ENCODE measurements at regions not wholly inside any gene's neighbourhood (a gene's known extent, or its start where the extent isn't known, plus 50 kb on each side); places are given as distances from the start of the nearest gene placed in this dataset.

- H3K9ac ChIP-seq (ENCODE audit: control insufficient read depth, extremely low read depth, insufficient read depth, low read length): no peak overlapping the region
- dilution Hi-C loops (cut with MboI; ENCODE audit: extremely low pct_ligation_motif_present, low sequenced_read_pairs): no loop called here
- no peak overlapping the region for H3K4me3 ChIP-seq (ENCODE audit: control insufficient read depth in 2 of 3, extremely low read depth in 1 of 3, insufficient read depth in 2 of 3, low read depth in 1 of 3, low read length in 3 of 3)
- no peak for DNase-seq (ENCODE audit: low read depth, low spot score)
- H3K27ac ChIP-seq (ENCODE audit: control insufficient read depth, insufficient read depth, low read length): no peak overlapping the region
- H3K9me3 ChIP-seq (ENCODE audit: control insufficient read depth, low read depth, low read length): no peaks in the 10 kb centered on the region
- no peaks in the 10 kb centered on the region for H3K9me1 ChIP-seq (ENCODE audit: control insufficient read depth, extremely low read depth, insufficient read depth, low read length)
- H3K4me1 ChIP-seq (ENCODE audit: control insufficient read depth, extremely low read depth, insufficient read depth, low read length): no peaks in the 10 kb centered on the region
- H3K27me3 ChIP-seq (ENCODE audit: control insufficient read depth, extremely low read depth, insufficient read depth, low read length): no peaks in the 10 kb centered on the region
- H2AFZ ChIP-seq (ENCODE audit: control insufficient read depth, low read length): no peak overlapping the region
- FAIRE-seq: no peak
- H3K79me2 ChIP-seq (ENCODE audit: control insufficient read depth, insufficient read depth, low read length): no peaks in the 10 kb centered on the region
- TF ChIP-seq CTCF (optimal IDR thresholded peaks at IDR 0.05 in 1 of 3, IDR thresholded peaks at IDR 0.05 in 1 of 3, conservative IDR thresholded peaks at IDR 0.05 in 1 of 3; ENCODE audit: extremely low read depth in 1 of 3, insufficient read depth in 2 of 3, low read length in 3 of 3) (no peak), EZH2 (IDR thresholded peaks at IDR 0.05; ENCODE audit: low read length) (no peak)
- H3K36me3 ChIP-seq (ENCODE audit: control insufficient read depth in 2 of 2, extremely low read depth in 1 of 2, insufficient read depth in 2 of 2, low read length in 2 of 2): no peaks in the 10 kb centered on the region
- no peak overlapping the region for H3K4me2 ChIP-seq (ENCODE audit: control insufficient read depth, extremely low read depth, insufficient read depth, low read depth, low read length)
- H4K20me1 ChIP-seq (ENCODE audit: control insufficient read depth, extremely low read depth, insufficient read depth, low read length): no peaks in the 10 kb centered on the region
These were observed 151.2 kb upstream of the CD180 start for GRCh38 chr5:67347821-67348220.

- Histone ChIP-seq H3K9ac (ENCODE audit: control insufficient read depth, extremely low read depth, insufficient read depth, low read length) (no peak overlapping the region), H3K79me2 (ENCODE audit: control insufficient read depth, insufficient read depth, low read length) (no peaks in the 10 kb centered on the region), H3K4me1 (ENCODE audit: control insufficient read depth, extremely low read depth, insufficient read depth, low read length) (no peaks in the 10 kb centered on the region), H3K4me2 (ENCODE audit: control insufficient read depth, extremely low read depth, insufficient read depth, low read depth, low read length) (no peak overlapping the region), H3K9me1 (ENCODE audit: control insufficient read depth, extremely low read depth, insufficient read depth, low read length) (no peaks in the 10 kb centered on the region), H3K36me3 (ENCODE audit: control insufficient read depth in 2 of 2, extremely low read depth in 1 of 2, insufficient read depth in 2 of 2, low read length in 2 of 2) (no peaks in the 10 kb centered on the region), H3K4me3 (ENCODE audit: control insufficient read depth in 2 of 3, extremely low read depth in 1 of 3, insufficient read depth in 2 of 3, low read depth in 1 of 3, low read length in 3 of 3) (no peak overlapping the region), H3K27ac (ENCODE audit: control insufficient read depth, insufficient read depth, low read length) (no peak overlapping the region), H3K27me3 (ENCODE audit: control insufficient read depth, extremely low read depth, insufficient read depth, low read length) (no peaks in the 10 kb centered on the region), H4K20me1 (ENCODE audit: control insufficient read depth, extremely low read depth, insufficient read depth, low read length) (no peaks in the 10 kb centered on the region), H3K9me3 (ENCODE audit: control insufficient read depth, low read depth, low read length) (no peaks in the 10 kb centered on the region), H2AFZ (ENCODE audit: control insufficient read depth, low read length) (no peak overlapping the region)
- TF ChIP-seq EZH2 (IDR thresholded peaks at IDR 0.05; ENCODE audit: low read length) (no peak), CTCF (optimal IDR thresholded peaks at IDR 0.05 in 1 of 3, IDR thresholded peaks at IDR 0.05 in 1 of 3, conservative IDR thresholded peaks at IDR 0.05 in 1 of 3; ENCODE audit: extremely low read depth in 1 of 3, insufficient read depth in 2 of 3, low read length in 3 of 3) (no peak)
- FAIRE-seq: no peak
- dilution Hi-C loops (cut with MboI; ENCODE audit: extremely low pct_ligation_motif_present, low sequenced_read_pairs): no loop called here
- no peak for DNase-seq (ENCODE audit: low read depth, low spot score)
These were observed 150.0 kb upstream of the CD180 start for GRCh38 chr5:67346611-67347010.
